HepG2 (cell line): ENCODE measurements at regions not wholly inside any gene's neighbourhood (a gene's known extent, or its start where the extent isn't known, plus 50 kb on each side); places are given as distances from the start of the nearest gene placed in this dataset.
A peak's percentile ranks its signal among the peaks of the same experiment; 100 is the strongest.

ENCODE experiments used
- DNMT1 ChIP-seq: sonication (generic); formaldehyde crosslinking; IDR thresholded peaks from 2 replicates; pipeline ENCODE4 v1.5.1; 2020; ENCODE audit warnings: mild to moderate bottlenecking, missing genetic modification reagents
- EHMT2 ChIP-seq: fragments of 200-600 bp; sonication (generic); IDR thresholded peaks from 2 replicates; pipeline ENCODE4 v1.7.0; 2017; ENCODE audit warnings: antibody characterized with exemption, low read depth, low read length, borderline replicate concordance
- ELF4 ChIP-seq: sonication (generic); formaldehyde crosslinking; IDR thresholded peaks from 2 replicates; pipeline ENCODE4 v1.5.0; 2020; ENCODE audit warnings: missing genetic modification reagents, mild to moderate bottlenecking, moderate library complexity, borderline replicate concordance
- FIP1L1 ChIP-seq: fragments of 200-400 bp; formaldehyde crosslinking; IDR thresholded peaks from 2 replicates; pipeline ENCODE4 v1.6.1; 2018; ENCODE audit warnings: low read depth, mild to moderate bottlenecking, low read length, moderate library complexity, borderline replicate concordance; ENCODE audit not compliant: insufficient read depth
- FOSL2 ChIP-seq: sonication (generic); formaldehyde crosslinking; IDR thresholded peaks from 2 replicates; pipeline ENCODE4 v1.4.0; 2020; ENCODE audit warnings: missing genetic modification reagents
- HNF4A ChIP-seq: sonication (generic); formaldehyde crosslinking; IDR thresholded peaks from 2 replicates; pipeline ENCODE4 v1.4.0; 2020; ENCODE audit warnings: missing genetic modification reagents
- HNRNPK ChIP-seq: fragments of 200-400 bp; formaldehyde crosslinking; IDR thresholded peaks from 2 replicates; pipeline ENCODE4 v1.6.1; 2018; ENCODE audit warnings: low read length, low read depth, moderate library complexity, mild to moderate bottlenecking; ENCODE audit not compliant: poor library complexity, severe bottlenecking
- KAT7 ChIP-seq: IDR thresholded peaks from 2 replicates; pipeline ENCODE4 v1.6.1; 2018; ENCODE audit warnings: borderline replicate concordance, missing compliant biosample characterization
- NR2F2 ChIP-seq: IDR thresholded peaks from 2 replicates; pipeline ENCODE4 v1.6.1; 2012; ENCODE audit warnings: low read depth, inconsistent platforms, borderline replicate concordance
- SCMH1 ChIP-seq: sonication (generic); formaldehyde crosslinking; IDR thresholded peaks from 2 replicates; pipeline ENCODE4 v1.9.0; 2021; ENCODE audit warnings: missing genetic modification reagents, mild to moderate bottlenecking, borderline replicate concordance
- SETDB1 ChIP-seq: sonication (generic); formaldehyde crosslinking; IDR thresholded peaks from 2 replicates; pipeline ENCODE4 v1.5.1; 2020; ENCODE audit warnings: missing genetic modification reagents, mild to moderate bottlenecking, borderline replicate concordance
- SMAD1 ChIP-seq: sonication (generic); formaldehyde crosslinking; IDR thresholded peaks from 2 replicates; pipeline ENCODE4 v1.4.0; 2020; ENCODE audit warnings: missing genetic modification reagents, low read depth, mild to moderate bottlenecking, borderline replicate concordance
- SRSF9 ChIP-seq: fragments of 200-400 bp; formaldehyde crosslinking; IDR thresholded peaks from 2 replicates; pipeline ENCODE4 v1.6.1; 2018; ENCODE audit warnings: borderline replicate concordance, mild to moderate bottlenecking, low read depth, low read length; ENCODE audit not compliant: insufficient read depth, poor library complexity, severe bottlenecking
- TARDBP ChIP-seq: sonication (generic); formaldehyde crosslinking; IDR thresholded peaks from 2 replicates; pipeline ENCODE4 v1.8.0; 2022; ENCODE audit warnings: mild to moderate bottlenecking, missing genetic modification reagents
- XBP1 ChIP-seq: sonication (generic); formaldehyde crosslinking; IDR thresholded peaks from 2 replicates; pipeline ENCODE4 v1.5.0; 2020; ENCODE audit warnings: missing genetic modification reagents
- ZBTB7B ChIP-seq: sonication (generic); formaldehyde crosslinking; IDR thresholded peaks from 2 replicates; pipeline ENCODE4 v1.4.0; 2020; ENCODE audit warnings: missing genetic modification reagents
- ZNF207 ChIP-seq: fragments of 450-650 bp; IDR thresholded peaks from 2 replicates; pipeline ENCODE4 v1.6.1; 2016; ENCODE audit warnings: antibody characterized with exemption, borderline replicate concordance
- ZNF329 ChIP-seq: sonication (generic); formaldehyde crosslinking; IDR thresholded peaks from 2 replicates; pipeline ENCODE4 v1.9.0; 2021; ENCODE audit warnings: low read depth, mild to moderate bottlenecking, missing genetic modification reagents
- ZNF34 ChIP-seq: sonication (generic); formaldehyde crosslinking; IDR thresholded peaks from 2 replicates; pipeline ENCODE4 v1.4.0; 2020; ENCODE audit warnings: mild to moderate bottlenecking, missing genetic modification reagents, borderline replicate concordance
- ZNF343 ChIP-seq: sonication (generic); formaldehyde crosslinking; IDR thresholded peaks from 2 replicates; pipeline ENCODE4 v1.4.0; 2020; ENCODE audit warnings: mild to moderate bottlenecking, missing genetic modification reagents
- ZNF441 ChIP-seq: sonication (generic); formaldehyde crosslinking; IDR thresholded peaks from 2 replicates; pipeline ENCODE4 v1.7.0; 2021; ENCODE audit warnings: missing genetic modification reagents, borderline replicate concordance
- ZSCAN25 ChIP-seq: sonication (generic); formaldehyde crosslinking; IDR thresholded peaks from 2 replicates; pipeline ENCODE4 v1.8.0; 2022; ENCODE audit warnings: mild to moderate bottlenecking, missing genetic modification reagents
- TF ChIP-seq, protein P1 (sequence below): sonication (generic); formaldehyde crosslinking; IDR thresholded peaks from 2 replicates; pipeline ENCODE4 v1.4.0; 2020; ENCODE audit warnings: mild to moderate bottlenecking, missing genetic modification reagents, borderline replicate concordance
- TF ChIP-seq, protein P2 (sequence below), 2 experiments: IDR thresholded peaks; 2 replicates each; pipeline ENCODE4 v1.6.1; 2011 to 2012; ENCODE audit warnings: low read length in 2 of 2, borderline replicate concordance in 1 of 2, low read depth in 1 of 2, mild to moderate bottlenecking in 1 of 2, moderate library complexity in 1 of 2

DNA sequence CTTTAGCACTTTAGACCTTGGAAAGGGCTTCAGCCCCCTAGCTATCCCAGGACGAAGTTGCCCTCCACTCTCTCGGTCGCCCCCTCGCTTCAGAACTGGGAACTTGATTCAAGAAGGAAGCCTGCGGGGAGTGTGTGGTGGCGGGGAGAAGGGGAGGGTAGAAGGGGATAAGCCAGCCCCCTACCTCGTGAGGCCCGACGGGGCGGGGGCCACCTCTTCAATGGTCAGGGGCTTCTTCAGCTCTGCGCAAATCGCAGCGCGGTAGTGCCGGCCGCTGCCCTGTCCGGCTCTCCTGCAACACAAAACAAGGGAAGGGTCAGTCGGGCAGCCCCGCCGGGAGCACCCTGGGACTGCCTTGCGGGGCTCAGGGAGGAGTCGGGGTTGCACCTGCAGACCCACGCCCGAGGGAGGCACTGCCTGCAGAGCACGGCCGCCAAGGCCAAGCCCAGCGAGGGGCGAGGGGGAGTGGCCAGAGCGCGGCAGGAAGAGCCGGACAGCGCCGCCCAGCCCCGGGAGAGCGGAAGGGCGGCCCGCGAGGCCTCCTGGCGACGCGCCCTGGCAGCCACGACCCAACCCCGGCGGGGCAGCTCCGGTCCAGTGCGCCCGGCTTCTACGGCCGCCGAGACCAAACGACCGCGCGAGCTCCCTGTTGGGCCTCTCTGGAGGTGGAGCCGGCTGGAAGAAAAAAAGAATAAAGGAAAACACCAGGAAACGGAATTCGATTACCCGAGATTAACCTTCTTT is 56.2 kb upstream of the RASAL2 start (continued):
- TF ChIP-seq SMAD1 (CRISPR knock-in tag) (no peak), SRSF9 (no peak), ZNF207 (no peak), EHMT2 (no peak), SETDB1 (CRISPR knock-in tag) (no peak), ZBTB7B (peak; percentile 77), ZNF343 (peak; percentile 72; the same call in 1 of the 2 replicates), TARDBP (CRISPR knock-in tag) (peak; percentile 83), ZNF34 (CRISPR knock-in tag) (no peak), FIP1L1 (no peak), SCMH1 (CRISPR knock-in tag) (no peak), ZNF441 (CRISPR knock-in tag) (peak; percentile 83), ELF4 (CRISPR knock-in tag) (no peak), ZNF329 (CRISPR knock-in tag) (0 out of 2 replicates have a peak, but pooled peaks have one; percentile 57), XBP1 (CRISPR knock-in tag) (no peak), HNF4A (CRISPR knock-in tag) (no peak), KAT7 (CRISPR knock-in tag) (peak; percentile 90), NR2F2 (no peak), ZSCAN25 (CRISPR knock-in tag) (peak; percentile 30; the same call in 1 of the 2 replicates), FOSL2 (CRISPR knock-in tag) (0 out of 2 replicates have a peak, but pooled peaks have one; percentile 15), DNMT1 (no peak; the same call in 1 of the 2 replicates), HNRNPK (peak; percentile 12)
- TF ChIP-seq, protein P1, sequence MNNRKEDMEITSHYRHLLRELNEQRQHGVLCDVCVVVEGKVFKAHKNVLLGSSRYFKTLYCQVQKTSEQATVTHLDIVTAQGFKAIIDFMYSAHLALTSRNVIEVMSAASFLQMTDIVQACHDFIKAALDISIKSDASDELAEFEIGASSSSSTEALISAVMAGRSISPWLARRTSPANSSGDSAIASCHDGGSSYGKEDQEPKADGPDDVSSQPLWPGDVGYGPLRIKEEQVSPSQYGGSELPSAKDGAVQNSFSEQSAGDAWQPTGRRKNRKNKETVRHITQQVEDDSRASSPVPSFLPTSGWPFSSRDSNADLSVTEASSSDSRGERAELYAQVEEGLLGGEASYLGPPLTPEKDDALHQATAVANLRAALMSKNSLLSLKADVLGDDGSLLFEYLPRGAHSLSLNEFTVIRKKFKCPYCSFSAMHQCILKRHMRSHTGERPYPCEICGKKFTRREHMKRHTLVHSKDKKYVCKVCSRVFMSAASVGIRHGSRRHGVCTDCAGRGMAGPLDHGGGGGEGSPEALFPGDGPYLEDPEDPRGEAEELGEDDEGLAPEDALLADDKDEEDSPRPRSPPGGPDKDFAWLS (CRISPR knock-in tag), result 0 out of 2 replicates have a peak, but pooled peaks have one; percentile 54
- TF ChIP-seq, protein P2, sequence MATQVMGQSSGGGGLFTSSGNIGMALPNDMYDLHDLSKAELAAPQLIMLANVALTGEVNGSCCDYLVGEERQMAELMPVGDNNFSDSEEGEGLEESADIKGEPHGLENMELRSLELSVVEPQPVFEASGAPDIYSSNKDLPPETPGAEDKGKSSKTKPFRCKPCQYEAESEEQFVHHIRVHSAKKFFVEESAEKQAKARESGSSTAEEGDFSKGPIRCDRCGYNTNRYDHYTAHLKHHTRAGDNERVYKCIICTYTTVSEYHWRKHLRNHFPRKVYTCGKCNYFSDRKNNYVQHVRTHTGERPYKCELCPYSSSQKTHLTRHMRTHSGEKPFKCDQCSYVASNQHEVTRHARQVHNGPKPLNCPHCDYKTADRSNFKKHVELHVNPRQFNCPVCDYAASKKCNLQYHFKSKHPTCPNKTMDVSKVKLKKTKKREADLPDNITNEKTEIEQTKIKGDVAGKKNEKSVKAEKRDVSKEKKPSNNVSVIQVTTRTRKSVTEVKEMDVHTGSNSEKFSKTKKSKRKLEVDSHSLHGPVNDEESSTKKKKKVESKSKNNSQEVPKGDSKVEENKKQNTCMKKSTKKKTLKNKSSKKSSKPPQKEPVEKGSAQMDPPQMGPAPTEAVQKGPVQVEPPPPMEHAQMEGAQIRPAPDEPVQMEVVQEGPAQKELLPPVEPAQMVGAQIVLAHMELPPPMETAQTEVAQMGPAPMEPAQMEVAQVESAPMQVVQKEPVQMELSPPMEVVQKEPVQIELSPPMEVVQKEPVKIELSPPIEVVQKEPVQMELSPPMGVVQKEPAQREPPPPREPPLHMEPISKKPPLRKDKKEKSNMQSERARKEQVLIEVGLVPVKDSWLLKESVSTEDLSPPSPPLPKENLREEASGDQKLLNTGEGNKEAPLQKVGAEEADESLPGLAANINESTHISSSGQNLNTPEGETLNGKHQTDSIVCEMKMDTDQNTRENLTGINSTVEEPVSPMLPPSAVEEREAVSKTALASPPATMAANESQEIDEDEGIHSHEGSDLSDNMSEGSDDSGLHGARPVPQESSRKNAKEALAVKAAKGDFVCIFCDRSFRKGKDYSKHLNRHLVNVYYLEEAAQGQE (IDR thresholded peaks at IDR 0.05; ENCODE audit: borderline replicate concordance in 1 of 2, low read depth in 1 of 2, low read length in 2 of 2), result no peak
